ENCODE measurements at regions not wholly inside any gene's neighbourhood (a gene's known extent, or its start where the extent isn't known, plus 50 kb on each side); places are given as distances from the start of the nearest gene placed in this dataset.
"Not testable (repeated sequence)": the region's sequence is repeated elsewhere in the genome, so short reads cannot be mapped to it uniquely, and the experiment has no call there.

GRCh38 chr3:30480587-30480986 lies 125.8 kb upstream of the TGFBR2 start:
- Histone ChIP-seq H3K36me3 (replicated peaks; ENCODE audit: insufficient read depth, low read depth) (no peaks in the 10 kb centered on the region), H3K79me2 (no peaks in the 10 kb centered on the region), H3K27me3 (no peaks in the 10 kb centered on the region), H3K4me1 (ENCODE audit: insufficient read depth) (peaks cover 17% of the 10 kb centered on the region), H3K9me3 (ENCODE audit: low read depth) (no peaks in the 10 kb centered on the region), H3K4me3 (no peak overlapping the region), H4K20me1 (ENCODE audit: insufficient read depth, poor library complexity, severe bottlenecking) (no peaks in the 10 kb centered on the region), H3K9me2 (replicated peaks; ENCODE audit: insufficient read depth) (no peaks in the 10 kb centered on the region), H2AFZ (no peak overlapping the region), H3K4me2 (no peak overlapping the region), H3K27ac (no peak overlapping the region)
- no peak for TF ChIP-seq EZH2phosphoT487 (IDR thresholded peaks at IDR 0.05; ENCODE audit: low read depth, severe bottlenecking, unreplicated experiment)
- no peak for TF ChIP-seq CTCF (IDR thresholded peaks at IDR 0.05; ENCODE audit: poor library complexity)
- TF ChIP-seq EZH2 (IDR thresholded peaks at IDR 0.05; ENCODE audit: borderline replicate concordance), result no peak
- DNase-seq (ENCODE audit: low spot score), result no peak

- no peak overlapping the region for H3K27ac ChIP-seq
Observed at GRCh38 chr3:30481241-30481640, 125.2 kb upstream of the TGFBR2 start.

GRCh38 chr3:30484229-30484628 lies 122.2 kb upstream of the TGFBR2 start:
- H3K4me1 ChIP-seq (ENCODE audit: insufficient read depth); DNase-seq (ENCODE audit: low spot score); H3K27me3 ChIP-seq; H3K79me2 ChIP-seq; H3K9me3 ChIP-seq (ENCODE audit: low read depth); H4K20me1 ChIP-seq (ENCODE audit: insufficient read depth, poor library complexity, severe bottlenecking); H2AFZ ChIP-seq; H3K36me3 ChIP-seq (replicated peaks; ENCODE audit: insufficient read depth, low read depth); H3K4me3 ChIP-seq; H3K4me2 ChIP-seq; H3K9me2 ChIP-seq (replicated peaks; ENCODE audit: insufficient read depth); H3K27ac ChIP-seq: not testable (repeated sequence)
- 88% methylated on average over 3 of the region's 3 CpGs for WGBS (ENCODE audit: low lambda C conversion rate, missing lambda C conversion rate)

More at GRCh38 chr3:30481241-30481640, 125.2 kb upstream of the TGFBR2 start:
- Histone ChIP-seq H3K36me3 (replicated peaks; ENCODE audit: insufficient read depth, low read depth) (no peaks in the 10 kb centered on the region), H3K4me2 (no peak overlapping the region), H3K27me3 (no peaks in the 10 kb centered on the region), H3K9me3 (ENCODE audit: low read depth) (no peaks in the 10 kb centered on the region), H3K9me2 (replicated peaks; ENCODE audit: insufficient read depth) (no peaks in the 10 kb centered on the region), H3K4me1 (ENCODE audit: insufficient read depth) (peaks cover 12% of the 10 kb centered on the region), H2AFZ (no peak overlapping the region), H3K79me2 (no peaks in the 10 kb centered on the region), H3K4me3 (no peak overlapping the region), H4K20me1 (ENCODE audit: insufficient read depth, poor library complexity, severe bottlenecking) (no peaks in the 10 kb centered on the region)
- no peak for DNase-seq (ENCODE audit: low spot score)
- TF ChIP-seq EZH2phosphoT487 (IDR thresholded peaks at IDR 0.05; ENCODE audit: low read depth, severe bottlenecking, unreplicated experiment), result no peak
- TF ChIP-seq CTCF (IDR thresholded peaks at IDR 0.05; ENCODE audit: poor library complexity), result no peak
- TF ChIP-seq EZH2 (IDR thresholded peaks at IDR 0.05; ENCODE audit: borderline replicate concordance), result no peak
- 83% methylated on average over 1 of the region's 1 CpG for WGBS (ENCODE audit: low lambda C conversion rate, missing lambda C conversion rate)

- TF ChIP-seq EZH2phosphoT487 (IDR thresholded peaks at IDR 0.05; ENCODE audit: low read depth, severe bottlenecking, unreplicated experiment) (no peak), EZH2 (IDR thresholded peaks at IDR 0.05; ENCODE audit: borderline replicate concordance) (no peak), CTCF (IDR thresholded peaks at IDR 0.05; ENCODE audit: poor library complexity) (no peak)
Observed at GRCh38 chr3:30486368-30486767, 120.0 kb upstream of the TGFBR2 start.

More at GRCh38 chr3:30486368-30486767, 120.0 kb upstream of the TGFBR2 start:
- Histone ChIP-seq H3K9me2 (replicated peaks; ENCODE audit: insufficient read depth) (no peaks in the 10 kb centered on the region), H3K27me3 (no peaks in the 10 kb centered on the region), H3K36me3 (replicated peaks; ENCODE audit: insufficient read depth, low read depth) (no peaks in the 10 kb centered on the region), H3K4me2 (no peak overlapping the region), H4K20me1 (ENCODE audit: insufficient read depth, poor library complexity, severe bottlenecking) (no peaks in the 10 kb centered on the region), H3K79me2 (no peaks in the 10 kb centered on the region), H2AFZ (no peak overlapping the region), H3K27ac (no peak overlapping the region), H3K4me1 (ENCODE audit: insufficient read depth) (no peaks in the 10 kb centered on the region), H3K4me3 (no peak overlapping the region), H3K9me3 (ENCODE audit: low read depth) (no peaks in the 10 kb centered on the region)
- no peak for DNase-seq (ENCODE audit: low spot score)
- 82% methylated on average over 2 of the region's 2 CpGs for WGBS (ENCODE audit: low lambda C conversion rate, missing lambda C conversion rate)

All from hepatocyte (in vitro differentiated cells).